ENCODE measurements at regions not wholly inside any gene's neighbourhood (a gene's known extent, or its start where the extent isn't known, plus 50 kb on each side); places are given as distances from the start of the nearest gene placed in this dataset.
"Not testable (repeated sequence)": the region's sequence is repeated elsewhere in the genome, so short reads cannot be mapped to it uniquely, and the experiment has no call there.

- H3K27ac Mint-ChIP-seq: no peak overlapping the region
- H3K36me3 Mint-ChIP-seq (ENCODE audit: low read depth): no peaks in the 10 kb centered on the region
- H3K4me1 Mint-ChIP-seq: no peaks in the 10 kb centered on the region
- no peak for DNase-seq
- H3K27me3 Mint-ChIP-seq (ENCODE audit: low read depth, poor library complexity): no peaks in the 10 kb centered on the region
- no peak for TF ChIP-seq CTCF (IDR thresholded peaks at IDR 0.05)
- no peak overlapping the region for H3K4me3 Mint-ChIP-seq
- H3K9me3 Mint-ChIP-seq: peaks cover 15% of the 10 kb centered on the region
Observed at GRCh38 chr1:189323091-189323490, 1154.6 kb downstream of the BRINP3 start.

- not testable (repeated sequence) for H3K4me1 Mint-ChIP-seq; H3K27ac Mint-ChIP-seq; H3K4me3 Mint-ChIP-seq; H3K36me3 Mint-ChIP-seq (ENCODE audit: low read depth); DNase-seq; H3K27me3 Mint-ChIP-seq (ENCODE audit: low read depth, poor library complexity)
- peaks cover 37% of the 10 kb centered on the region for H3K9me3 Mint-ChIP-seq
Observed at GRCh38 chr1:189331071-189331470, 1146.6 kb downstream of the BRINP3 start.

GRCh38 chr1:189336115-189337100 is 1141.3 kb downstream of the BRINP3 start:
- Mint-ChIP-seq H3K27ac (no peak overlapping the region), H3K9me3 (peaks cover under 1% of the 10 kb centered on the region), H3K36me3 (ENCODE audit: low read depth) (no peaks in the 10 kb centered on the region), H3K4me1 (no peaks in the 10 kb centered on the region), H3K4me3 (no peak overlapping the region), H3K27me3 (ENCODE audit: low read depth, poor library complexity) (peaks cover 2% of the 10 kb centered on the region)
- no peak for DNase-seq
- no peak for TF ChIP-seq CTCF (IDR thresholded peaks at IDR 0.05)

- no peak overlapping the region for H3K4me3 Mint-ChIP-seq
- no peaks in the 10 kb centered on the region for H3K4me1 Mint-ChIP-seq
- no peaks in the 10 kb centered on the region for H3K36me3 Mint-ChIP-seq (ENCODE audit: low read depth)
- no peaks in the 10 kb centered on the region for H3K9me3 Mint-ChIP-seq
- no peak for TF ChIP-seq CTCF (IDR thresholded peaks at IDR 0.05)
- no peak for DNase-seq
- H3K27me3 Mint-ChIP-seq (ENCODE audit: low read depth, poor library complexity): no peaks in the 10 kb centered on the region
- H3K27ac Mint-ChIP-seq: peak overlapping the region; percentile 64
Observed at GRCh38 chr1:189349607-189350006, 1128.1 kb downstream of the BRINP3 start.

GRCh38 chr1:189350983-189351616 is 1126.6 kb downstream of the BRINP3 start:
- Mint-ChIP-seq H3K36me3 (ENCODE audit: low read depth) (no peaks in the 10 kb centered on the region), H3K4me1 (no peaks in the 10 kb centered on the region), H3K27ac (no peak overlapping the region), H3K9me3 (no peaks in the 10 kb centered on the region), H3K4me3 (no peak overlapping the region), H3K27me3 (ENCODE audit: low read depth, poor library complexity) (no peaks in the 10 kb centered on the region)
- TF ChIP-seq CTCF (IDR thresholded peaks at IDR 0.05): no peak
- DNase-seq: no peak

- H3K27ac Mint-ChIP-seq: no peak overlapping the region
- DNase-seq: no peak
- no peaks in the 10 kb centered on the region for H3K36me3 Mint-ChIP-seq (ENCODE audit: low read depth)
- TF ChIP-seq CTCF (IDR thresholded peaks at IDR 0.05): no peak
- H3K4me3 Mint-ChIP-seq: no peak overlapping the region
- no peaks in the 10 kb centered on the region for H3K9me3 Mint-ChIP-seq
- no peaks in the 10 kb centered on the region for H3K27me3 Mint-ChIP-seq (ENCODE audit: low read depth, poor library complexity)
- H3K4me1 Mint-ChIP-seq: no peaks in the 10 kb centered on the region
Observed at GRCh38 chr1:189351960-189352359, 1125.7 kb downstream of the BRINP3 start.

Data from nephron progenitor cell (in vitro differentiated cells).